ENCODE measurements at regions not wholly inside any gene's neighbourhood (a gene's known extent, or its start where the extent isn't known, plus 50 kb on each side); places are given as distances from the start of the nearest gene placed in this dataset.

- TF ChIP-seq FOSL2 (IDR thresholded peaks at IDR 0.05), result no peak
- TF ChIP-seq FOSL2 (CRISPR knock-in tag; IDR thresholded peaks at IDR 0.05), result no peak
- TF ChIP-seq CBX2 (IDR thresholded peaks at IDR 0.05; ENCODE audit: borderline replicate concordance, low read depth), result no peak
- TF ChIP-seq HOXB5 (CRISPR knock-in tag; IDR thresholded peaks at IDR 0.05), result no peak
- 0% methylated on average over 1 of the region's 1 CpG for WGBS (ENCODE audit: missing lambda C conversion rate)
- H3K4me3 ChIP-seq, result no peak overlapping the region
- no peak overlapping the region for H3K4me2 ChIP-seq
- no peak for DNase-seq (ENCODE audit: low read depth in 1 of 2, low spot score in 1 of 2)
- H3K9me3 ChIP-seq, result no peaks in the 10 kb centered on the region
- no peak for FAIRE-seq
- ChIA-PET POLR2A (no interaction called here), CTCF (interaction anchor here (1.4 kb wide), 1 partner anchor 434 kb away, joined by 4 read pairs; no protein-coding TSS in a partner anchor)
- ATAC-seq, result no peak
- H3K4me1 ChIP-seq, result no peaks in the 10 kb centered on the region
- no peak overlapping the region for H3K27ac ChIP-seq
Observed at GRCh38 chr4:13108096-13108495, 376.0 kb downstream of the RAB28 start.

- DNase-seq (ENCODE audit: low read depth in 1 of 2, low spot score in 1 of 2), result no peak
- Histone ChIP-seq H3K27ac (no peak overlapping the region), H3K4me1 (no peaks in the 10 kb centered on the region), H3K9me3 (no peaks in the 10 kb centered on the region), H3K4me3 (no peak overlapping the region), H3K4me2 (no peak overlapping the region)
- no peak for TF ChIP-seq CBX2 (IDR thresholded peaks at IDR 0.05; ENCODE audit: borderline replicate concordance, low read depth)
- no peak for TF ChIP-seq EHF (CRISPR knock-in tag; IDR thresholded peaks at IDR 0.05)
- TF ChIP-seq CBX8 (IDR thresholded peaks at IDR 0.05), result no peak
- no peak for TF ChIP-seq GATA3 (IDR thresholded peaks at IDR 0.05; ENCODE audit: borderline replicate concordance)
- no peak for TF ChIP-seq MYC (IDR thresholded peaks at IDR 0.05; ENCODE audit: borderline replicate concordance, low read length)
- TF ChIP-seq EP300 (IDR thresholded peaks at IDR 0.05), result no peak
- TF ChIP-seq USF2 (IDR thresholded peaks at IDR 0.05), result no peak
- no peak for TF ChIP-seq MAX (IDR thresholded peaks at IDR 0.05)
- TF ChIP-seq ESRRA (IDR thresholded peaks at IDR 0.05; ENCODE audit: borderline replicate concordance, low read length), result no peak
- no peak for TF ChIP-seq CTCF (IDR thresholded peaks at IDR 0.05)
- TF ChIP-seq CHD4 (IDR thresholded peaks at IDR 0.05; ENCODE audit: borderline replicate concordance), result no peak
- TF ChIP-seq HES2 (IDR thresholded peaks at IDR 0.05), result no peak
- FAIRE-seq, result no peak
- ChIA-PET CTCF (interaction anchor here (0.6 kb wide), 1 partner anchor 201 kb away, joined by 3 read pairs; no protein-coding TSS in a partner anchor), POLR2A (no interaction called here)
- WGBS (ENCODE audit: missing lambda C conversion rate), result 30% methylated on average over 7 of the region's 7 CpGs
- no peak for ATAC-seq
Observed at GRCh38 chr4:13103382-13104015, 380.6 kb downstream of the RAB28 start.

- POLR2A ChIA-PET, result no interaction called here
Observed at GRCh38 chr4:13102092-13102742, 381.9 kb downstream of the RAB28 start.

GRCh38 chr4:13097971-13098370, 386.2 kb downstream of the RAB28 start:
- ChIA-PET POLR2A (no interaction called here), CTCF (interaction anchor here (1.4 kb wide), 1 partner anchor 14 kb away, joined by 3 read pairs; no protein-coding TSS in a partner anchor)
- 0% methylated on average over 3 of the region's 3 CpGs for WGBS (ENCODE audit: missing lambda C conversion rate)
- FAIRE-seq, result no peak
- no peak for DNase-seq (ENCODE audit: low read depth in 1 of 2, low spot score in 1 of 2)
- H3K4me1 ChIP-seq, result no peaks in the 10 kb centered on the region
- no peak overlapping the region for H3K27ac ChIP-seq
- no peak overlapping the region for H3K4me3 ChIP-seq
- no peak for ATAC-seq
- H3K4me2 ChIP-seq, result no peak overlapping the region
- H3K9me3 ChIP-seq, result no peaks in the 10 kb centered on the region
- TF ChIP-seq CBX2 (IDR thresholded peaks at IDR 0.05; ENCODE audit: borderline replicate concordance, low read depth) (no peak), EP300 (IDR thresholded peaks at IDR 0.05) (no peak), ATOH8 (CRISPR knock-in tag; IDR thresholded peaks at IDR 0.05; ENCODE audit: low read depth) (no peak), CHD2 (IDR thresholded peaks at IDR 0.05; ENCODE audit: low read length, partially characterized antibody) (no peak), E2F6 (IDR thresholded peaks at IDR 0.05; ENCODE audit: borderline replicate concordance, low read depth) (no peak), CBX8 (IDR thresholded peaks at IDR 0.05) (no peak), TFCP2L1 (CRISPR knock-in tag; IDR thresholded peaks at IDR 0.05) (no peak), ZSCAN20 (CRISPR knock-in tag; IDR thresholded peaks at IDR 0.05) (no peak), PHF8 (IDR thresholded peaks at IDR 0.05; ENCODE audit: borderline replicate concordance, low read depth) (no peak), CTCF (IDR thresholded peaks at IDR 0.05) (no peak)

More at GRCh38 chr4:13102092-13102742, 381.9 kb downstream of the RAB28 start:
- WGBS (ENCODE audit: missing lambda C conversion rate), result 16% methylated on average over 6 of the region's 6 CpGs
- Histone ChIP-seq H3K4me3 (no peak overlapping the region), H3K27ac (no peak overlapping the region), H3K4me1 (no peaks in the 10 kb centered on the region), H3K4me2 (no peak overlapping the region), H3K9me3 (no peaks in the 10 kb centered on the region)
- CTCF ChIA-PET, result no interaction called here
- FAIRE-seq, result no peak
- no peak for ATAC-seq
- no peak for DNase-seq (ENCODE audit: low read depth in 1 of 2, low spot score in 1 of 2)
- TF ChIP-seq HDAC2 (IDR thresholded peaks at IDR 0.05) (no peak), RAD21 (conservative IDR thresholded peaks at IDR 0.05 in 1 of 2, IDR thresholded peaks at IDR 0.05 in 1 of 2) (no peak)
